Peyer's patch (tissue), 4 donors: ENCODE measurements at regions not wholly inside any gene's neighbourhood (a gene's known extent, or its start where the extent isn't known, plus 50 kb on each side); places are given as distances from the start of the nearest gene placed in this dataset.

Experiments used
- CTCF ChIP-seq, 6 experiments: fragments of 450-650 bp in 4 of 6; fragments of 200-600 bp in 2 of 6; sonication (generic) in 1 of 6; IDR thresholded peaks; one replicate each; pipeline ENCODE4 v1.5.1; 2017 to 2019; ENCODE audit warnings: antibody characterized with exemption in 6 of 6, mild to moderate bottlenecking in 3 of 6, moderate library complexity in 1 of 6
- POLR2A ChIP-seq, 2 donors: fragments of 450-650 bp; IDR thresholded peaks; one replicate each; pipeline ENCODE4 v1.5.1; 2017; ENCODE audit warnings: antibody characterized with exemption in 2 of 2, mild to moderate bottlenecking in 2 of 2, moderate library complexity in 2 of 2

- TF ChIP-seq CTCF (IDR thresholded peaks at IDR 0.05) (no peak), POLR2A (IDR thresholded peaks at IDR 0.05) (no peak)
These were observed 63.8 kb upstream of the TOM1L1 start for GRCh38 chr17:54836723-54837462.
